Heart right ventricle (tissue), 16 donors: ENCODE measurements at regions not wholly inside any gene's neighbourhood (a gene's known extent, or its start where the extent isn't known, plus 50 kb on each side); places are given as distances from the start of the nearest gene placed in this dataset.
A peak's percentile ranks its signal among the peaks of the same experiment; 100 is the strongest.

Experiments used
- ATAC-seq, 8 donors: fragments of 200-7000 bp; cut with Tn5 transposase; one replicate each; pipeline ENCODE4 v1.9.1; 2020; ENCODE audit warnings: mild to moderate bottlenecking in 8 of 8, moderate library complexity in 8 of 8, moderate number of reproducible peaks in 1 of 8
- DNase-seq, 2 donors: peaks; one replicate each; pipeline ENCODE4 v3.0.0-alpha.2; 2020
- H3K27ac ChIP-seq, 10 donors: fragments of 200-600 bp; sonication (generic) in 2 of 10; one replicate each; pipeline versions ENCODE4 v1.5.0 to v1.8.0; 2020 to 2022; ENCODE audit warnings: mild to moderate bottlenecking in 3 of 10
- H3K27me3 ChIP-seq, 7 donors: fragments of 200-600 bp; one replicate each; pipeline ENCODE4 v1.8.0; 2021 to 2022; ENCODE audit warnings: mild to moderate bottlenecking in 2 of 7
- H3K36me3 ChIP-seq, 9 donors: fragments of 200-600 bp; sonication (generic) in 1 of 9; one replicate each; pipeline versions ENCODE4 v1.5.0 to v1.8.0; 2020 to 2022; ENCODE audit warnings: mild to moderate bottlenecking in 2 of 9
- H3K4me1 ChIP-seq, 9 donors: fragments of 200-600 bp; sonication (generic) in 1 of 9; one replicate each; pipeline versions ENCODE4 v1.5.0 to v1.8.0; 2020 to 2022; ENCODE audit warnings: mild to moderate bottlenecking in 4 of 9
- H3K4me3 ChIP-seq, 10 donors: fragments of 200-600 bp; sonication (generic) in 2 of 10; one replicate each; pipeline versions ENCODE4 v1.5.0 to v1.8.0; 2020 to 2022; ENCODE audit warnings: mild to moderate bottlenecking in 7 of 10, moderate library complexity in 2 of 10
- H3K9me3 ChIP-seq, 11 donors: fragments of 200-600 bp in 10 of 11; sonication (generic) in 2 of 11; one replicate each; pipeline versions ENCODE4 v1.5.0 to v1.8.0; 2013 to 2022; ENCODE audit warnings: mild to moderate bottlenecking in 2 of 11, control low read depth in 1 of 11, moderate library complexity in 1 of 11
- CTCF ChIP-seq, 9 donors: fragments of 200-600 bp; sonication (generic) in 2 of 9; IDR thresholded peaks; one replicate each; pipeline versions ENCODE4 v1.5.0 to v1.8.0; 2021 to 2022; ENCODE audit warnings: antibody characterized with exemption in 9 of 9, mild to moderate bottlenecking in 5 of 9, moderate library complexity in 1 of 9
- WGBS, 2 donors: extraction: QIAGEN DNeasy Blood & Tissue Kit; methylation state at CpG; one replicate each; pipeline ENCODE4 v1.1.7; 2013; ENCODE audit warnings: inconsistent platforms in 1 of 2; 5-methylcytosine and 5-hydroxymethylcytosine counted together
- intact Hi-C, 10 donors: fragments of 100-400 bp; cut with DNase I; formaldehyde crosslinking; loops; one replicate each; pipeline versions ENCODE4 v1.11.1 to v1.14.2; 2022
- donor health status: Arrhythmogenic right ventricular cardiomyopathy.
- donor health status: ischemic (EF 13 %, LVEDD 7.1; RV severe dilation, severe dysfunction).
- donor health status: healthy with polysubstance abuse.
- donor health status: DM: no; HTN: yes; CAD: no.
- donor health status: DM: no; HTN: no; CAD: no.
- donor health status: ischemic (EF 25% LVEDD 6.9; RV normal size, moderate dysfunction).
- donor health status: ischemic (EF 25% LVEDD 5.7; RV mildly dilated, moderate dysfunction).
- donor health status: healthy.
- donor health status: DM: yes; HTN: yes; CAD: no.
- donor health status: Ischemic cardiomyopathy.
- donor health status: ischemic (EF 35%, LVEDD 5.7; RV mildly dilated, moderate dysfunction).
- donor health status: nonischemic (EF 11% LVEDD 7.7; RV severe dilation, severe dysfunction).
- donor health status: DM: yes; HTN: yes; CAD: no.
- donor health status: PGD.
- donor health status: ischemic (EF 29% LVEDD 5.4; RV normal size, mild dysfunction).
- donor health status: nonischemic (EF 23%, LVEDD 6.1; RV moderate dilation, normal function).

DNA sequence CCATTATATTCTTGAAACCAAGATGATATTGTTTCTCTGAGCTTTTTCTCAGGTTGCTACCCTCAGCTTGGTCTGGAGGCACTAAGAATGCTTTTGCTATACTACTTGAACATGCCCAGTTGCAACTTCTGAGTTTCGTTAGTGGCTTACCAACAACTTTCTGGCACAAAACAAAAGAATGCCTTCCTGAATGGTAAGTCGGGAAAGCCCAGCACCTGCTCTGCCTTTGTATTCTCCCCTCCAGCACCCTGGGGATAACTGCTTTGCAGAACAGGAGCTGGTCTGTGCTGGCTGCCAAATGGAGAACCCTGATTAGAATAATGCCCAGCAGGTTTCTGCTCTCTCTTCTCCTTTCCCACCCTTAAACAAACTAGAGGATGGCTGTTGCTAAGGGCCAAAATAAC, 149.3 kb downstream of the TGFB2 start:
- TF ChIP-seq CTCF (IDR thresholded peaks at IDR 0.05), result no peak
- 69 to 78% methylated on average over 2 of the region's 2 CpGs for WGBS, 2 donors
- Histone ChIP-seq H3K27ac (no peak overlapping the region), H3K27me3 (no peaks in the 10 kb centered on the region), H3K36me3 (no peaks in the 10 kb centered on the region), H3K4me1 (peaks cover 0 to 19% (median 8%) of the 10 kb centered on the region in 9 donors), H3K9me3 (no peaks in the 10 kb centered on the region), H3K4me3 (no peak overlapping the region)
- DNase-seq, result no peak
- no peak for ATAC-seq
- intact Hi-C loops, result no loop called here

GRCh38 chr1:218495931-218496330, 150.8 kb downstream of the TGFB2 start:
- no peak overlapping the region for H3K4me3 ChIP-seq
- no peak for TF ChIP-seq CTCF (IDR thresholded peaks at IDR 0.05)
- ATAC-seq (no peak), DNase-seq (no peak)
- no peak overlapping the region for H3K27ac ChIP-seq
- intact Hi-C loops, result no loop called here
- no peaks in the 10 kb centered on the region for H3K27me3 ChIP-seq
- H3K9me3 ChIP-seq, result no peaks in the 10 kb centered on the region
- WGBS, 2 donors, result 82 to 84% methylated on average over 3 of the region's 3 CpGs
- H3K36me3 ChIP-seq, result no peaks in the 10 kb centered on the region
- peaks cover 0 to 33% (median 16%) of the 10 kb centered on the region in 9 donors for H3K4me1 ChIP-seq

- H3K4me3 ChIP-seq, result no peak overlapping the region
- no peaks in the 10 kb centered on the region for H3K9me3 ChIP-seq
- no peak overlapping the region for H3K27ac ChIP-seq
- no peaks in the 10 kb centered on the region for H3K27me3 ChIP-seq
- H3K36me3 ChIP-seq, result no peaks in the 10 kb centered on the region
- 85 to 94% methylated on average over 2 of the region's 2 CpGs for WGBS, 2 donors
- peaks cover 0 to 33% (median 16%) of the 10 kb centered on the region in 9 donors for H3K4me1 ChIP-seq
- intact Hi-C loops, result no loop called here
- no peak for TF ChIP-seq CTCF (IDR thresholded peaks at IDR 0.05)
- ATAC-seq (peak in 1 of 8 donors; percentile 73), DNase-seq (no peak)
Measured at GRCh38 chr1:218496561-218496960, 151.4 kb downstream of the TGFB2 start.

DNA sequence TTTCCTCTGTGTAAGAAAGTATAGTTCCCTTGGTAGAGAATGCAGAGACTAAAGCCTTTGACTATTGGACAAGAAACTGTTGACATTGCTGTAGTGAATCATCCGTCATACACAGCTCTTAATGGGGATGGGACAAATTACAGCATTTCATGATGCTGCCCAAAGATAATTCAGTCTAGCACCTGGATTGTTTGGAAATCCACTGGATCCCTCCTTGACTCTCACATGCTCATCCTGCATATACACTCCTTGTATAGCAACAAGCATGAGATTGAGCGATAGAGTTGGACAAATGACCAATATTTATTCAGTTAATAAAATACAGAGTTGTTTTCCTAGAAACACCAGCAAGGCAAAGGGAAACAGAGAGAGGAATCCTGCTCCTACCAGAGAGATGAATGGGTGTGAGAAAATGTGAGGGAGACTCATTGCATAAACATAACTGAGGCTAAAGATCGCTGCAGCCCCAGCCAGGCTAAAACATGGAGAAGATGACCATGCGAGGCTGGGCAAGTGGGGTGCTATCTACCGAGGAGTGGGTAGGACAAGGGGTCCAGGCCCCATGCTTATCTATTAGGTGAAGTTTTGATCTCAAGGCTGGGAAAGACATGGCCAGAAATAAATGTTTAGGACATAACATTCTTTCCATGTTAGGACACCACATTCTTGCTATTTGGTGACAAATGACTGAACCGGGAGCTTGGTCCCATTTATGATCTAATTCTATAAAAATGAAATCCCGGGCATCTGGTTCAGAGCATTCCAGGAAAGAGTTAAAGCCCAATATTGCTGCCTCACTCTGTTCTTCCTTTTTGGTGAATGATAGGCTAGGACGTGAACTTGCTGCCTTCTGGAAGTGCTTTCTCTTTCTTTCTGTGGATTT, 153.2 kb downstream of the TGFB2 start:
- WGBS, 2 donors, result 65 to 68% methylated on average over 8 of the region's 8 CpGs
- DNase-seq (no peak), ATAC-seq (peak in 6 of 8 donors; percentile 47 to 62 (median 50))
- Histone ChIP-seq H3K4me3 (peak overlapping the region in 7 of 10 donors; percentile 22 to 44 (median 32)), H3K27me3 (no peaks in the 10 kb centered on the region), H3K36me3 (no peaks in the 10 kb centered on the region), H3K27ac (peak overlapping the region in 7 of 10 donors; percentile 40 to 82 (median 65)), H3K4me1 (peaks cover 0 to 33% (median 16%) of the 10 kb centered on the region in 9 donors), H3K9me3 (no peaks in the 10 kb centered on the region)
- intact Hi-C loops, result no loop called here
- TF ChIP-seq CTCF (IDR thresholded peaks at IDR 0.05), result no peak
